ENCODE measurements at regions not wholly inside any gene's neighbourhood (a gene's known extent, or its start where the extent isn't known, plus 50 kb on each side); places are given as distances from the start of the nearest gene placed in this dataset.

- no peak for TF ChIP-seq CTCF (IDR thresholded peaks at IDR 0.05 in 8 of 11, conservative IDR thresholded peaks at IDR 0.05 in 3 of 11)
- no peak for TF ChIP-seq POLR2AphosphoS5 (IDR thresholded peaks at IDR 0.05)
- TF ChIP-seq POLR2A (IDR thresholded peaks at IDR 0.05) = no peak
Measured at GRCh38 chr9:14418301-14418940, 104.5 kb upstream of the NFIB start.
